WTC11 (cell line): ENCODE measurements at regions not wholly inside any gene's neighbourhood (a gene's known extent, or its start where the extent isn't known, plus 50 kb on each side); places are given as distances from the start of the nearest gene placed in this dataset.

Experiments
- CREM ChIP-seq: sonication (generic); formaldehyde crosslinking; IDR thresholded peaks from 2 replicates; pipeline ENCODE4 v1.8.1; 2022; ENCODE audit warnings: mild to moderate bottlenecking, missing genetic modification reagents, moderate library complexity
- ELF4 ChIP-seq: sonication (generic); formaldehyde crosslinking; IDR thresholded peaks from 2 replicates; pipeline ENCODE4 v1.8.1; 2022; ENCODE audit warnings: low read depth, mild to moderate bottlenecking, moderate library complexity, missing genetic modification reagents
- FOXP1 ChIP-seq: sonication (generic); formaldehyde crosslinking; IDR thresholded peaks from 2 replicates; pipeline ENCODE4 v1.8.0; 2022; ENCODE audit warnings: missing genetic modification reagents, mild to moderate bottlenecking, moderate library complexity, borderline replicate concordance
- KAT7 ChIP-seq: sonication (generic); formaldehyde crosslinking; IDR thresholded peaks from 2 replicates; pipeline ENCODE4 v1.8.1; 2023; ENCODE audit warnings: missing genetic modification reagents, mild to moderate bottlenecking, borderline replicate concordance
- NR3C1 ChIP-seq: sonication (generic); formaldehyde crosslinking; conservative IDR thresholded peaks from 2 replicates; pipeline ENCODE4 v1.8.1; 2023; ENCODE audit warnings: low read depth, mild to moderate bottlenecking, missing genetic modification reagents
- SP1 ChIP-seq: sonication (generic); formaldehyde crosslinking; conservative IDR thresholded peaks from 2 replicates; pipeline ENCODE4 v1.8.1; 2022; ENCODE audit warnings: missing genetic modification reagents
- ZNF121 ChIP-seq: sonication (generic); formaldehyde crosslinking; IDR thresholded peaks from 2 replicates; pipeline ENCODE4 v1.8.0; 2023; ENCODE audit warnings: missing genetic modification reagents
- TF ChIP-seq, protein P1 (sequence below): fragments of 200-600 bp; IDR thresholded peaks from 2 replicates; pipeline ENCODE4 v1.8.0; 2022; ENCODE audit warnings: antibody characterized with exemption
- TF ChIP-seq, protein P2 (sequence below): fragments of 250-450 bp; sonication (Bioruptor Pico); IDR thresholded peaks from 2 replicates; pipeline ENCODE4 v1.9.0; 2021; ENCODE audit warnings: moderate library complexity, mild to moderate bottlenecking, inconsistent platforms, borderline replicate concordance
- TF ChIP-seq, protein P3 (sequence below): sonication (generic); formaldehyde crosslinking; IDR thresholded peaks from 2 replicates; pipeline ENCODE4 v1.8.1; 2022; ENCODE audit warnings: low read depth, missing genetic modification reagents, borderline replicate concordance
- TF ChIP-seq, protein P4 (sequence below): sonication (generic); formaldehyde crosslinking; IDR thresholded peaks from 2 replicates; pipeline ENCODE4 v1.8.0; 2023; ENCODE audit warnings: missing genetic modification reagents
- TF ChIP-seq, protein P5 (sequence below): fragments of 250-450 bp; sonication (Bioruptor Pico); IDR thresholded peaks from 2 replicates; pipeline ENCODE4 v2.1.2; 2022; ENCODE audit warnings: mild to moderate bottlenecking, moderate library complexity
- TF ChIP-seq, protein P6 (sequence below): sonication (generic); formaldehyde crosslinking; IDR thresholded peaks from 2 replicates; pipeline ENCODE4 v1.8.1; 2022; ENCODE audit warnings: mild to moderate bottlenecking, moderate library complexity, missing genetic modification reagents

DNA sequence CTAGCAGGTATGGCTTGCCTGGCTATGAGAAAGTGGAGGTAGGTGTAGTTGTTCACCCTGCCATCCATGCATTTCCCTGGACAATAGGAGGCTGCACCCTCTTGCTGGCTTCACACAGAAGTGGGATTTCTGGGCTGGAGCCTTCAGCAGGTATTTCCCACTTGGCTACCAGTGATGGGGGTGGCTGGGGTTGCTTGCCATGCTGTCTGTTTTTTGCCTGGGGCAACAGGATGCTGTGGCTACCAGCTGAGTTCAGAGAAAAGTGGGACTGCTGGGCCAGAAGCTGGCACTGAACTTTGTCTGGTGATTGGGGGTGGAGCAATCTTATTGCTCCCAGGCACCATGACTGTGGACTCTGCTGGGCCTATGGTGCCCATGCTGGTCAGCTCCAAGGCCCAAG, 299.6 kb downstream of the FAM170A start:
- TF ChIP-seq, protein P1, sequence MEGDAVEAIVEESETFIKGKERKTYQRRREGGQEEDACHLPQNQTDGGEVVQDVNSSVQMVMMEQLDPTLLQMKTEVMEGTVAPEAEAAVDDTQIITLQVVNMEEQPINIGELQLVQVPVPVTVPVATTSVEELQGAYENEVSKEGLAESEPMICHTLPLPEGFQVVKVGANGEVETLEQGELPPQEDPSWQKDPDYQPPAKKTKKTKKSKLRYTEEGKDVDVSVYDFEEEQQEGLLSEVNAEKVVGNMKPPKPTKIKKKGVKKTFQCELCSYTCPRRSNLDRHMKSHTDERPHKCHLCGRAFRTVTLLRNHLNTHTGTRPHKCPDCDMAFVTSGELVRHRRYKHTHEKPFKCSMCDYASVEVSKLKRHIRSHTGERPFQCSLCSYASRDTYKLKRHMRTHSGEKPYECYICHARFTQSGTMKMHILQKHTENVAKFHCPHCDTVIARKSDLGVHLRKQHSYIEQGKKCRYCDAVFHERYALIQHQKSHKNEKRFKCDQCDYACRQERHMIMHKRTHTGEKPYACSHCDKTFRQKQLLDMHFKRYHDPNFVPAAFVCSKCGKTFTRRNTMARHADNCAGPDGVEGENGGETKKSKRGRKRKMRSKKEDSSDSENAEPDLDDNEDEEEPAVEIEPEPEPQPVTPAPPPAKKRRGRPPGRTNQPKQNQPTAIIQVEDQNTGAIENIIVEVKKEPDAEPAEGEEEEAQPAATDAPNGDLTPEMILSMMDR = no peak
- TF ChIP-seq, protein P2, sequence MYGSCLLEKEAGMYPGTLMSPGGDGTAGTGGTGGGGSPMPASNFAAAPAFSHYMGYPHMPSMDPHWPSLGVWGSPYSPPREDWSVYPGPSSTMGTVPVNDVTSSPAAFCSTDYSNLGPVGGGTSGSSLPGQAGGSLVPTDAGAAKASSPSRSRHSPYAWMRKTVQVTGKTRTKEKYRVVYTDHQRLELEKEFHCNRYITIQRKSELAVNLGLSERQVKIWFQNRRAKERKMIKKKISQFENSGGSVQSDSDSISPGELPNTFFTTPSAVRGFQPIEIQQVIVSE = no peak
- TF ChIP-seq KAT7 (CRISPR knock-in tag) (no peak), NR3C1 (CRISPR knock-in tag) (no peak), ELF4 (CRISPR knock-in tag) (no peak), ZNF121 (CRISPR knock-in tag) (no peak), CREM (CRISPR knock-in tag) (no peak), FOXP1 (CRISPR knock-in tag) (no peak), SP1 (CRISPR knock-in tag) (no peak)
- TF ChIP-seq, protein P3, sequence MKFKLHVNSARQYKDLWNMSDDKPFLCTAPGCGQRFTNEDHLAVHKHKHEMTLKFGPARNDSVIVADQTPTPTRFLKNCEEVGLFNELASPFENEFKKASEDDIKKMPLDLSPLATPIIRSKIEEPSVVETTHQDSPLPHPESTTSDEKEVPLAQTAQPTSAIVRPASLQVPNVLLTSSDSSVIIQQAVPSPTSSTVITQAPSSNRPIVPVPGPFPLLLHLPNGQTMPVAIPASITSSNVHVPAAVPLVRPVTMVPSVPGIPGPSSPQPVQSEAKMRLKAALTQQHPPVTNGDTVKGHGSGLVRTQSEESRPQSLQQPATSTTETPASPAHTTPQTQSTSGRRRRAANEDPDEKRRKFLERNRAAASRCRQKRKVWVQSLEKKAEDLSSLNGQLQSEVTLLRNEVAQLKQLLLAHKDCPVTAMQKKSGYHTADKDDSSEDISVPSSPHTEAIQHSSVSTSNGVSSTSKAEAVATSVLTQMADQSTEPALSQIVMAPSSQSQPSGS (CRISPR knock-in tag) = no peak
- TF ChIP-seq, protein P4, sequence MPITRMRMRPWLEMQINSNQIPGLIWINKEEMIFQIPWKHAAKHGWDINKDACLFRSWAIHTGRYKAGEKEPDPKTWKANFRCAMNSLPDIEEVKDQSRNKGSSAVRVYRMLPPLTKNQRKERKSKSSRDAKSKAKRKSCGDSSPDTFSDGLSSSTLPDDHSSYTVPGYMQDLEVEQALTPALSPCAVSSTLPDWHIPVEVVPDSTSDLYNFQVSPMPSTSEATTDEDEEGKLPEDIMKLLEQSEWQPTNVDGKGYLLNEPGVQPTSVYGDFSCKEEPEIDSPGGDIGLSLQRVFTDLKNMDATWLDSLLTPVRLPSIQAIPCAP (CRISPR knock-in tag) = no peak
- TF ChIP-seq, protein P5, sequence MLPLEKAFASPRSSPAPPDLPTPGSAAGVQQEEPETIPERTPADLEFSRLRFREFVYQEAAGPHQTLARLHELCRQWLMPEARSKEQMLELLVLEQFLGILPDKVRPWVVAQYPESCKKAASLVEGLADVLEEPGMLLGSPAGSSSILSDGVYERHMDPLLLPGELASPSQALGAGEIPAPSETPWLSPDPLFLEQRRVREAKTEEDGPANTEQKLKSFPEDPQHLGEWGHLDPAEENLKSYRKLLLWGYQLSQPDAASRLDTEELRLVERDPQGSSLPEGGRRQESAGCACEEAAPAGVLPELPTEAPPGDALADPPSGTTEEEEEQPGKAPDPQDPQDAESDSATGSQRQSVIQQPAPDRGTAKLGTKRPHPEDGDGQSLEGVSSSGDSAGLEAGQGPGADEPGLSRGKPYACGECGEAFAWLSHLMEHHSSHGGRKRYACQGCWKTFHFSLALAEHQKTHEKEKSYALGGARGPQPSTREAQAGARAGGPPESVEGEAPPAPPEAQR (CRISPR knock-in tag) = no peak
- TF ChIP-seq, protein P6, sequence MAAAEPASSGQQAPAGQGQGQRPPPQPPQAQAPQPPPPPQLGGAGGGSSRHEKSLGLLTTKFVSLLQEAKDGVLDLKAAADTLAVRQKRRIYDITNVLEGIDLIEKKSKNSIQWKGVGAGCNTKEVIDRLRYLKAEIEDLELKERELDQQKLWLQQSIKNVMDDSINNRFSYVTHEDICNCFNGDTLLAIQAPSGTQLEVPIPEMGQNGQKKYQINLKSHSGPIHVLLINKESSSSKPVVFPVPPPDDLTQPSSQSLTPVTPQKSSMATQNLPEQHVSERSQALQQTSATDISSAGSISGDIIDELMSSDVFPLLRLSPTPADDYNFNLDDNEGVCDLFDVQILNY (CRISPR knock-in tag) = no peak
